Osteocyte (in vitro differentiated cells): ENCODE measurements at regions not wholly inside any gene's neighbourhood (a gene's known extent, or its start where the extent isn't known, plus 50 kb on each side); places are given as distances from the start of the nearest gene placed in this dataset.

ENCODE experiments used
- DNase-seq: peaks from one replicate; pipeline ENCODE4 v3.0.0; 2021; ENCODE audit warnings: mixed read lengths; ENCODE audit not compliant: unreplicated experiment; ENCODE audit errors: extremely low spot score
- H3K27ac Mint-ChIP-seq: one replicate; pipeline ENCODE4 v1.8.0; 2021; ENCODE audit warnings: mild to moderate bottlenecking, mixed read lengths; ENCODE audit not compliant: unreplicated experiment
- H3K27me3 Mint-ChIP-seq: one replicate; pipeline ENCODE4 v1.8.0; 2021; ENCODE audit warnings: mixed read lengths; ENCODE audit not compliant: unreplicated experiment
- H3K36me3 Mint-ChIP-seq: one replicate; pipeline ENCODE4 v1.8.0; 2021; ENCODE audit warnings: mixed read lengths; ENCODE audit not compliant: unreplicated experiment
- H3K4me1 Mint-ChIP-seq: one replicate; pipeline ENCODE4 v1.8.0; 2021; ENCODE audit warnings: mixed read lengths; ENCODE audit not compliant: unreplicated experiment
- H3K4me3 Mint-ChIP-seq: one replicate; pipeline ENCODE4 v1.8.0; 2021; ENCODE audit warnings: mild to moderate bottlenecking, moderate library complexity, mixed read lengths; ENCODE audit not compliant: unreplicated experiment
- H3K9me3 Mint-ChIP-seq: one replicate; pipeline ENCODE4 v1.8.0; 2021; ENCODE audit warnings: mixed read lengths; ENCODE audit not compliant: unreplicated experiment
- CTCF ChIP-seq: fragments of 200-600 bp; sonication (generic); IDR thresholded peaks from 2 replicates; pipeline ENCODE4 v1.5.0; 2021; ENCODE audit warnings: antibody characterized with exemption, mild to moderate bottlenecking, moderate library complexity

- Mint-ChIP-seq H3K4me3 (no peak overlapping the region), H3K36me3 (no peaks in the 10 kb centered on the region), H3K9me3 (no peaks in the 10 kb centered on the region), H3K4me1 (no peaks in the 10 kb centered on the region), H3K27ac (no peak overlapping the region), H3K27me3 (no peaks in the 10 kb centered on the region)
- no peak for TF ChIP-seq CTCF
- DNase-seq, result no peak
Measured at GRCh38 chr1:95386371-95386770, 152.4 kb downstream of the RWDD3 start.

- Mint-ChIP-seq H3K36me3 (no peaks in the 10 kb centered on the region), H3K27me3 (no peaks in the 10 kb centered on the region), H3K4me1 (no peaks in the 10 kb centered on the region), H3K27ac (no peak overlapping the region), H3K4me3 (no peak overlapping the region), H3K9me3 (no peaks in the 10 kb centered on the region)
- no peak for DNase-seq
- no peak for TF ChIP-seq CTCF
Measured at GRCh38 chr1:95386915-95387314, 152.9 kb downstream of the RWDD3 start.

GRCh38 chr1:95388031-95388430 lies 154.0 kb downstream of the RWDD3 start:
- Mint-ChIP-seq H3K4me1 (no peaks in the 10 kb centered on the region), H3K4me3 (no peak overlapping the region), H3K9me3 (no peaks in the 10 kb centered on the region), H3K36me3 (no peaks in the 10 kb centered on the region), H3K27me3 (peaks cover 3% of the 10 kb centered on the region), H3K27ac (no peak overlapping the region)
- DNase-seq, result no peak
- no peak for TF ChIP-seq CTCF

- Mint-ChIP-seq H3K4me3 (no peak overlapping the region), H3K36me3 (no peaks in the 10 kb centered on the region), H3K9me3 (no peaks in the 10 kb centered on the region), H3K4me1 (no peaks in the 10 kb centered on the region), H3K27ac (no peak overlapping the region), H3K27me3 (peaks cover 6% of the 10 kb centered on the region)
- DNase-seq, result no peak
- no peak for TF ChIP-seq CTCF
Measured at GRCh38 chr1:95393434-95393833, 159.4 kb downstream of the RWDD3 start.

GRCh38 chr1:95396557-95396956 lies 162.5 kb downstream of the RWDD3 start:
- TF ChIP-seq CTCF, result no peak
- Mint-ChIP-seq H3K4me1 (no peaks in the 10 kb centered on the region), H3K27me3 (peaks cover 6% of the 10 kb centered on the region), H3K9me3 (peaks cover 6% of the 10 kb centered on the region), H3K36me3 (no peaks in the 10 kb centered on the region), H3K27ac (no peak overlapping the region), H3K4me3 (no peak overlapping the region)
- DNase-seq, result no peak
